GM18868 (cell line): ENCODE measurements at regions not wholly inside any gene's neighbourhood (a gene's known extent, or its start where the extent isn't known, plus 50 kb on each side); places are given as distances from the start of the nearest gene placed in this dataset.

Experiments
- ATAC-seq: cut with Tn5 transposase; IDR thresholded peaks from one replicate; pipeline ENCODE4 v1.9.1; 2021; ENCODE audit warnings: mild to moderate bottlenecking, moderate library complexity; ENCODE audit not compliant: unreplicated experiment

DNA sequence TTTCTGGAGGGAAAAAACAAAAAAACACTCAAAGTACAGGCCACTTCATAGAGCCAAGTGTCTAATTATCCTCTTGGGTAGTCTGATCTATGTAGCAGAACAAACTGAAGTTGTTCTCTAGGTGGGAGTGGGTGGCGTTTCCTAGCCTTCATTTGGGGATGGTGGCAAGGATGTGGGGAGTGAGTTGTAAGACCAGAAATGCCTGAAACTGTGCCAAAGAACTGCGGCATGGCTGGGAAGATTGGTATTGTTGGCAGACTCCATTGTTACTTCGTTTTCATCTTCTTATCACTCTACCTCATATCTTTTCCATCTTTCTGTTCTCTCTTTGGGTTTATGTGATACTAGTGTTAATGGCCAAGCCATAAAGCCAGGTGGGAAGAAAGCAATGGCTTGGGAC, 177.3 kb upstream of the DDHD1 start:
- no peak for ATAC-seq

DNA sequence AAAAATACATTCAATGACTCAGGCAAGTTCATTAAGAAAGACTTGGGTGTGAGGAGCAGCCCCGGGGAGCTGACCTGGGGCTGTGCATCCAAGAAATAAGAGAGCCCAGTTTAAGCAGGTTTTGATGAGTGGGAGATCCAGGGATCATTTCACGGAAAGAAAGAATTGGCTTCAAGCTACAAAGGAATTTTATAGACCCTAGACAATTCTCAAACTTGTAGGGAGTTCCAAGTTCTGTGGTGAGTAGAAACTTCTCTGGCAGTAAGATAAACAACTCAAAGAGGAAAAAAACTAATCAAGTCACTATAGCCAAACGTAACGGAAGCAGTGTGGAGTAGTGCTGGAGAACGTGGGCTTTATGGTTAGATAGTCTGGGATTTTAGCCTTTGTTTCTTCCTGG, 175.7 kb upstream of the DDHD1 start:
- ATAC-seq, result no peak

DNA sequence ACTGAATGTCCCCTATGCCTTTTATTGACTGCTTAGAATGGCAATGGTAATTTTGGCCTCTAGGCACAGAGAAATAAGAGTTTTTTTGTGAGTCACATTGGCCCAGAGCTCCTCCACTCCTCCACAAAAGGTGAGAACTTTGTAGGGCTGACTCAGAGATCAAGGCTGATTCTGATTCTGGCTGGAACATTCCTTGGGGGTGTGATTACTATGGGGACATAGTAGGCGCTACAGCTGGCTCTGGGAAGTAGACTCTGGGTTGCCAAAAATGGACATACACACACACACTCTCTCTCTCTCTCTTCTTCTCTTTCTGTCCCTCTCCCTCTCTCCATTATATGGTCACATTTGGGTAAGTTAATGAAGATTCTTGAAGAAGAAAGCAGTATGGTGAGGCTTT, 174.6 kb upstream of the DDHD1 start:
- no peak for ATAC-seq

DNA sequence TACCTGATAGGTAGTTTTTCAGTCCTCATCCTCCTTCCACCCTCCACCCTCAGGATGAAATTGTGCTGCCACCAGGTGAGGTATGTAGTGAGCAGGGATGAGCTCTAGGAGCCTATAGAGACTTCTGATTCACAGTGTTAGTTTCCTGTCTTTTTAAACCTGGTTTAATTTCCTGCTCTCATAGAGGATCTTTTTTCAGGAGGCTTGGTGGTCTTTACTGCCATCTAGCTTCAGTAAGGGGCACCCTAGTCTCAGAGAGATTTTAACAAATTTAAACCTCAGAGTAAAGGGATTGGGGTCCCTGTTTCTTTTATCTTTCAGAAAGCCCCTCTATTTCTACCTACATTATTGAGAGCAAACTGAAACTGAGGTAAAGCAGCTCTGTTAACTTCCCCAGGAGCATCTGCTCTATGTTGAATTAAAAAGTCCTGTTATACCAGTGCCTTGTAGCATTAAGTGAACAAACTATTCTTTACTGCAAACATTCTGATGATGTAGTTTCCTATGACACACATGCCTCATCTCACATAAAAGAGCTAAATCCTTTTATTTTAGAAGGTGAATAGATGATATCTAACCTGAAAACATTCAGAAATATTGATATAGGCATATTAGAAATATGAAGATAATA, 172.2 kb upstream of the DDHD1 start:
- ATAC-seq, result no peak

DNA sequence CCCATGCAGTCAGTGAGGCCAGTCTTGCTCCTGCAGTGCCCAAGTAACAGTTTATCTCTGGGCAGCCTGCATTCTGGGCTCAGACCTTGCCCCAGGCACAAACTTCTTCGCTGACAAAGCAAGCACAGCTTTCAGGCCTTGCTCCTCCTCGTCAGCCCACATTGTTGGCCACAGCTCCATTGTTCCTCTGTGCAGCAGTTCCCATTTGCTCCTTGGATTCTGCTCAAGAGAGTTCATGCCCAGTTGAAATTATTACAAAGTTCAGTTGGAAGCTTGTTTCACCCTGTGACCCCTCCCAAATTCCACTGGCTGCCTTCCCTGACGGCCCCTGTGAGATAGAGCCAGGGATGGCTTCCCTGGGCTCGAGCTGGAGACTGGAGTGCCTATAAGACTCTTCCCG, 163.4 kb upstream of the DDHD1 start:
- ATAC-seq, result no peak

DNA sequence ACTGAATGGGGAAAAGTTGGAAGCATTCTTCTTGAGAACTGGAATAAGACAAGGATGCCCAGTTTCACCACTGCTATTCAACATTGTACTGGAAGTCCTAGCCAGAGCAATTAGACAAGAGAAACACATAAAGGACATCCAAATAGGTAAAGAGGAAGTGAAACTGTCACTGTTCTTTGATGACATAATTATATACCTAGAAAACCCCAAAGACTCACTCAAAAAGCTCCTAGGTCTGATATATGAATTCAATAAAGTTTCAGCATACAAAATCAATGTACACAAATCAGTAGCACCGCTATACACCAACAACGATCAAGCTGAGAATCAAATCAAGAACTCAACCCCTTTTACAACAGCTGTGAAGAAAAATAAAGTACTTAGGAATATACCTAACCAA, 157.3 kb upstream of the DDHD1 start:
- peak; percentile 96 for ATAC-seq

DNA sequence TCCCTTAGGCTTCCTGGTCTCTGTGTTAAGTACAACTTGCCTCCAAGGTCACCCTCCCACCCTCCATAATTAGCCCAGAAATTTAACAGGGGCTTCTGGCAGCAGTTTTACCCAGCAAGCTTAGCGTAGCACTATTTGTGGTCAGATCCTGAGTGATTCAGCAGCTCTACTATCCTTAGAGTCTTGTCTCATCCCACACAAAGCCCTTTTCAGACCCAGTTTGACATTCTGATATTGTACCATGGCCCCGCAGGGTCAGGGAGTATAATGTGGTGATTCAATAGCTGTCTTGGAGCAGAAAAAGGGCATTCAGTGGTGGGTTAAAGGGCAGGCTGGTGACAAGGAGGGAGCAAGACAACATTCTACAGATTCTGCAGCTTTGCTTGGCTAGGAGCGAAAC, 153.8 kb upstream of the DDHD1 start:
- no peak for ATAC-seq

DNA sequence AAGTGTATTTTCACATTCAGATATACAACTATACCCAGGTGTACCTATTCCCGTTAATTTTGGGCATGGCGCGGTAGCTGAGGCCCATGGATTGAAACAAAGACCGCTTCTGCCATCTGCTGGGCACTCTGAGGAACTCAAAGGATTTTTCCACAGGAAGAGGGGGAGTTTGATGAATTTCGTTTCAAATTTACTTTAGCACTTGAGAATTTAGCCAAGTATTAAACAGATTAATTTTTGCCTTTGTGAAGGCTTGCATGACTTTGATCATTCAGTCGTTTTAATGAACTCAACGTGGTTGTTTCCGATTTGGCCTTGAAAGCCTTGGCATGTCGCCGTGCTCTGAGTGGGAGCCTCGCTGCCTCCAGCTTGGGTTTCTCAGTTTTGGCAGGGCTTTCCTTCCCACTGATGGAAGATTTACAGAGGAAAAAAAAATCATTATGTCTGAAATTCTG, 153.2 kb upstream of the DDHD1 start:
- no peak for ATAC-seq

DNA sequence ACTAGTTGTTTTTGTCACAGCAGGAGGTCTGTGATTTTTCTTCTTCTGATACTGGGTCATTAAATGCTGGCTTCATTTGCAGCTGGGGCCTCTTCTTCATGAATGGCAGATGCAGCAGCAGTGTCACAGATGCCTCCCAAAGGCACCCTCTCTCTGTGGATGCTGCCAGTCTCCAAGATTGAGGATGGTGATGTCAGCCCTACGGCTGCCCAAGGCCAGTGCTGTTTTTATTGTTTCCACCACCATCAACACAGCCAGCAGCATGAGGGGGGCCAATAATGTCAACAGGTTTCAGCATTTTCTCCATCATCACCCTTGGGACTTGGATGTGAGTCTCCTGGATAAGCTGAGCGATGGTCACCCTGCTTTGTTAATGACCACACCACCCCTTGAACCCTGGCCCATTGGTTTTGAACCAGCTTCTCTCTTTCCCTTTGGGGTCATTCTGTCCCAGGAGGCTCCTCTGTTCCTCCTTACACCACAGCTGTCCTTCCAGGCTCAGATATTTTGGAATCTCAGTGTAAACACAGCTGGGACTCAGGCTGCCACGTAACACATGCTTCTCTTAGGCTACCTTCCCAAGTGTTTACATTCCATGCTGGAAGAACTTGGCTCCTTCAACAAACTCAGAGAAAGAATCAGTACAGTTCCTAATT, 151.7 kb upstream of the DDHD1 start:
- ATAC-seq, result no peak

DNA sequence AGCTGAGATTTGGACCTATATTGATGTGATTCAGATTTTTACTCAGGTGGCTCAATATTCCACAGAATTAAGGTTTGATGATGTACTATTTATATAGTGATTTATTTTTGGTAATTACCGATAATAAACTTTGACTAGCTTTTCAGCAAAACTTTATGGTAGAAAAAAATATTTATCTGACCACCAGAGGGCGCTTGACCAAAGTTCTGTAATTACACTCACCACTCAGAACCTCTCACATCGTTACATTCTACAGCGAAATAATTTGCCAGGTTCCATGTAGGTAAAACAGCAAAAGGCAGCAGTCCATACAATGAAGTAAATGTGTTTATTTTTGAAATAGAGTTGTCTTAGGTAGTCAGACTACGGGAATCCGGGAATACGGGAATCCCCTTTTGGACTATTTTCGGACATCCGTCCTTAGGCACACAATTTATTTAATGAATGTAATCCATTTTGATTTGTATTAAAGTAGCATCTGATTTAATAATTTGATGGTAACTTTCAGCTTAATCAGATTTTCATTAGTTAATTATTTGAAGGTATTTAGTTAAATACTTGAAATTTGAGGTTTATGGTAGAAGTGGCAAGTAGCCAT, 143.0 kb upstream of the DDHD1 start:
- no peak for ATAC-seq

DNA sequence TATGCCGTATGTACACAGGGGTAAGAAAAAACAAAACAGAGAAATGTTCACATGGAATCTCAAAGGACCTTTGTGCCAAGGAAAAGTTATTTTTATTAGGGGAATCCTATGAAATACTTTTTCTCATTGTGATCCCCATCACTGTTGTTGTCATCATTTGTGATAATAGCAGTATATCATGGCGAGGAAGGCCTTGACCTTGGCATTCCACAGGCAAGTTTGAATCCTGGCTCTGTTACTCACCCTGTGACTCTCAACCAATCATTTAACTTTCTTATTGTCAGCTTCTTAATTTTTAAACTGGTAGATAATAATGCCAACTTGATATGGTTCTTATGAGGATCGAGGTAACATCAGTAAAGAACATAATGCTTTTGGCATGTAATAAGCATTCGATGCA, 142.2 kb upstream of the DDHD1 start:
- ATAC-seq, result no peak

DNA sequence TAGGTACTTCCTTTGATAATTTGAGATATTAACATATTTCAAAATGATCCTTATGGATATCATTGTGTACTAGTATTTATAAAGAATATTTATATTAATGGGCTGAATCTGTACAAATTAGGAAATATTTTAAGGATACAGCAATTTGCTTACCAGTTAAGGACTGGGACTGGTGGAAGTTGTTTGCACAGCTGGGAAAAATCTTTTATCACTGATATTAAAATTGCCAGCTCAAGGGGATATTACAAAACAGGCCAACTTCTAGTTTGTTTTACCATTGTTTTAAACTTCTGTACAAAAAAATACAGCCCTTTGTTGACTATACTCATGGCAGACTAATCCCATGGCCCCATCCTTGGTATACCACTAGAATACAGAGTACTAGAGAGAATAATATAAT, 133.2 kb upstream of the DDHD1 start:
- ATAC-seq, result no peak

DNA sequence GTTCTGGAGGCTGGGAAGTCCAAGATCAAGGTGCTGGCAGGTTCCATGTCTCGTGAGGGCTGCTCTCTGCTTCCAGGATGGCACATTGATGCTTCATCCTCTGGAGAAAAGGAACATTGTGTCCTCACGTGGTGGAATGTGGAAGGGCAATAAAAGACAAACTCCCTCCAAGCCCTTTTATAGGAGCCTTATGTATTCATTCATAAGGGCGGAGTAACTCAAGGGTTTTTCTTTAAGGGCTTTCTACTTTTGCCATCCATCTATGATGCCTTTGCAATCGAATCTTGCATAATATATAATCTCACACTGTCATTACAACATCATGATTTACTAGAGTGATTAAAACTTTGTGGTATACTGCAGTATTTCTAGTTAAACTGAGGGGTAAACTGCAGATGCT, 132.7 kb upstream of the DDHD1 start:
- ATAC-seq, result no peak

DNA sequence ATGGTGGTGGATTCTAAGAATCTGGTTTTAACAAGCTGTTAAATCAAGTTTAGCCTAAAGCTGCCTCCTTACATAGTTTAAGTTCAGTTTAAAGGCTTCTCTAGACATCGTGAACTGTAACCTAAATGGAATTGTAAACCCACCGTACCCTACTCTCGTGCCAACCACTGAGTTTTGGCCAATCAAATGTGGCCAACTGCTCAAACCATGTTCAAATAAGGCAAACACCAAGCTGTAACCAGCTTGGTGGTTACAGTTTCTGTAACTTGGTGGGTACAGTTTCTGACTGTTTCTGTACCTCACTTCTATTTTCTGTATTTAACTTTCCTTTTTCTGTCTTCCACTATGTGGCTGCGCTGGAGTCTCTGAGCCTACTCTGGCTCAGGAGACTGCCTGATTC, 131.9 kb upstream of the DDHD1 start:
- no peak for ATAC-seq

DNA sequence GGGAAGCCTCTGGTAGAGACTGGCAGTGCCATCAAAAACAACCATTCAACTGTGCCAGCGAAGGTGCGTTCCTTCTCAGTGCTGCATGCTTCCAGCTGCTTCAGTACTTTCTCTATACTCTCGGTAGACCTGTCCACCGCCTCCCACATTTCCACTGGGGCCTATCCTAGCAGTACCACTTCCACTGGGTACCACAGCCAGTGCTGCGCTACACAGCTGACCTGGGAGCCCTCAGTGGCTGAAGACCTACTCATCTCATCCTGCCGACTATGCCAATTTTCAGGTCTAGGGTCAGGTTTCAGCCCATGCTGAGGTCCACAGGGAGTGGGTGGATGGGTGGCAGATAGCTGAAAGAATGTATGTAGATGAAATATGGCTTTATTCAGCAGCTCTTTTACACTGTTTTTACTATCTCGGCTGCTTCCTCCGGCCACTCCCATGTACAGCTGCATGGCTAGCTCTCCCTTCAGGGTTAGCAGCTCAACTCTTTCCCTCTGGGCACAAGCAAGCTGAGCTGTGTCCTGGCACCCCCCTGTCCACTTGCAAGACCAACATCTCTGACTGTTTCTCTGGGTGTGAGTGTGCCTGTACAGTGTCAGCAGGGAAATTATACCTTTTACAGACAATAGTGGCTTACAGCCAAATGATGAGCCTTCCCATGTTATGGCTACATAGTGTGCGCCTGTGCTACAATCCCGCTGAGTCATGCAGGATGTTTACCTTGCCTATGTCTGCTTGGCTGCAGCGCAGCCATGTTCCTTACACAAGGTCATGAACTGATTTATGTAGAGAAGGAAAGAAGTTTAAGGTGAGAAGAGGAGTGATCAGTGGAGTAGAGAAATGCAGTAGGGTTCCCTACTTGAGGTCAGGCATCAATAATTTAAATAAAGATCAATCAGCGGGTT, 125.7 kb upstream of the DDHD1 start:
- ATAC-seq, result no peak

DNA sequence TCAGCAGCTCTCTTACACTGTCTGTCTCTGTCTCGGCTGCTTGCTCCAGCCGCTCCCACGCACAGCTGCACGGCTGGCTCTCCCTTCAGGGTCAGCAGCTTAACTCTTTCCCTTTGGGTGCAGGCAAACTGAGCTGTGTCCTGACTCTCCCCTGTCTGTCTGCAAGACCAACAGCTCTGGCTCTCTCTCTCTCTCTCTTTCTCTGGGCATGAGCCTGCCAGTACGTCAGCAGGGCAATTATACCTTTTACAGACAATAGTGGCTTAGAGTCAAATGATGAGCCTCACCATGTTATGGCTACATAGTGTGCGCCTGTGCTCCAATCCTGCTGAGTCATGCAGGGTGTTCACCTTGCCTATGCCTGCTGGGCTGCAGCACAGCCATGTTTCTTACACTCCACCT, 120.5 kb upstream of the DDHD1 start:
- no peak for ATAC-seq

DNA sequence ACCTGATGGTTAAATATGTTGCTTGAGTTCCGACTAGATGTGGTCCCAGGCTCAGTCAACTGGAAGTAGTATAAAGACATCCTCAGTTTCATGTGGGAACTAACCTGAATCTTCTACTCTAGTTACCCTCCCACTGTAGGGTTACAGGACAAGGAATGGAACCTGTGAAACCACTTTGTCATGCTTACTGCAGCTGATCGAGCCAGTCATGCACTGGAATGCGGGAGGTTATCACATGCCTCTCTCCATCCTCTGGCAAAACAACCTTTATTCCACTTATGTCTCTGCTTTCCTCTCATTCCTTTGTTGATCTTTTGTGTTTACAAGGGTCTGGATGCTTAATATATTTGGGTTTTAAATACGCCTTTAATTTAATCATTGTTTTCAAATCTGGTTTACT, 111.9 kb upstream of the DDHD1 start:
- ATAC-seq, result no peak

DNA sequence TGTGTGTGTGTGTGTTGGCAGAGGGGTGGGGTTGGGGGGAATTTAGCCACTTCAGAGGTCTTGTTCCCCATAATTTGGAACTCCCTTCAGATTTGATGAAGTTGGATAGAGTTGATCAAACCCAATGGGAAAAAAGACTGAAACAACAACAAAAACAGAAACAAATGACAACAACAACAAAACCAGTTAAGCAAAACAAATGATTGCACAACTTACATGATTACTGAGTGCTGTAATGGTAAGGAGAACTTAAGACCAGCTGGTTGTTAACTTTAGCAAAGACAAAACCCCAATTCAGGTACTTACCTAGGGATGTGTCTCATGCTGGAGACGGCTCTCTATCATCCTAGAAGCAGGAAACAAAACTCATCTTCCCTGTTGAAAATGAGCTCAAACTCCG, 107.8 kb upstream of the DDHD1 start:
- no peak for ATAC-seq

DNA sequence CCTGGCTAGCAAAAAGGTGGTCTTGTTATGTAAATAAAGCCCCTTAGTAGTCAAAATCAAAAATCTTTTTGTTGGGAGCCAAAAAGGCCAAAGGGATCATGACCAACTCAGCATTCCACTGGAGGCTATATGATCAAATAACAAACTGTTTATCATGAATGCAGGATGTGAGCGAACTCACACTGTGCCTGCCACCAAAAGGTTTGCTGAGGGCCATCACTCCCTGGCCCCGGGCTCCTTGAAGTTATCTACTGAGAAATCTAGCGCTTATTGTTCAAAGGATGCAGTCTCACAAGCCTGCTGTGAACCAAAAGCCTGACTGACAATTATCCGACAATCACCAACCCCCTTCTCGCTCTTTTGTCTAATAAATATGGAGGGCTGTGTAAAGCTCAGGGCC, 107.2 kb upstream of the DDHD1 start:
- no peak for ATAC-seq

DNA sequence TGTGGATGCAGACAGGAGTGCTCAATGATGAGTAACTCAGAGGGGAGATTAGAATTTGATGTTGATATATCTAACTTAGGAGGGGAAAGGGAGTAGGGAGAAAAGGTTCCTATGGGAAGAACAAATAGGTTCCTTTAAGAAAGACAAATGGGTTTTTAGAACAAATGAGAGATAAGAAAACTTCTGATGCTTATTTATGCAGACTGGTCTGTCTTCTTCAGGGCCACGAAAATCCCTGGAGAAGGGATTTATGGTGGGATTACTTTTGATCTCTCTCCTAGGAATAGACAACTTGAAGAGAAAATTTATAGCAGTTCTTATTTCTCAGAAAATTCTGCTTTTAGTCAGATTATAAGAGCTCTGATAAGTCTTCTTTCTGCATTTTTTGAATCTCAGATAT, 99.0 kb upstream of the DDHD1 start:
- ATAC-seq, result no peak

DNA sequence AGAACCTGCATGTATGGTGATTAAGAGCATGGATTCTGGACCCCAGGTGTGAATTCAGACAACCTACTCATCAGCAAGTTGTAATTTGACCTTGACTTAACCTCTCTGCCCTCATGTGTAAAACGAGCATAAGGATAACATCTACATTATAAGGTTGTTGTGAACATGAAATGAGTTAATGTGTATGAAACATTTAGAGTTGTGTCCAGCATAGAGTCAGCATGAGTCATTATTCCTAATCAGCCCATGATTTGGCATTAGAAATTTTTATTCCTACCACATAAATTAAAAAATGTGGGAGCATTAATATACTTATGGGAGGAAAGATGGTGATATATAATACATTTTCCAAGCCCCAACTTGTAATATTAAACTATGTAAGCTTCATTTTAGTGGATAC, 95.9 kb upstream of the DDHD1 start:
- no peak for ATAC-seq
